Smooth muscle cell (in vitro differentiated cells): ENCODE measurements at regions not wholly inside any gene's neighbourhood (a gene's known extent, or its start where the extent isn't known, plus 50 kb on each side); places are given as distances from the start of the nearest gene placed in this dataset.
"Not testable (repeated sequence)": the region's sequence is repeated elsewhere in the genome, so short reads cannot be mapped to it uniquely, and the experiment has no call there.

Experiments
- DNase-seq: peaks from one replicate; lab custom pipeline; 2025; ENCODE audit not compliant: unreplicated experiment; lab: John Stamatoyannopoulos, UW
- H2AFZ ChIP-seq: fragments of 200-600 bp; sonication (generic); 2 replicates; pipeline ENCODE4 v1.6.0; 2016; ENCODE audit warnings: antibody characterized with exemption, low read depth, mild to moderate bottlenecking
- H3F3A ChIP-seq: fragments of 200-600 bp; sonication (generic); 2 replicates; pipeline ENCODE4 v1.6.0; 2017; ENCODE audit warnings: antibody characterized with exemption, low read depth
- H3K27ac ChIP-seq: fragments of 200-600 bp; sonication (generic); 2 replicates; pipeline ENCODE4 v1.5.1; 2016; ENCODE audit warnings: low read depth, mild to moderate bottlenecking
- H3K27me3 ChIP-seq: fragments of 200-600 bp; sonication (generic); 2 replicates; pipeline ENCODE4 v1.6.1; 2016; ENCODE audit warnings: low read depth, mild to moderate bottlenecking
- H3K36me3 ChIP-seq: fragments of 200-600 bp; sonication (generic); 2 replicates; pipeline ENCODE4 v1.5.1; 2016; ENCODE audit warnings: low read depth
- H3K4me1 ChIP-seq: fragments of 200-600 bp; sonication (generic); 2 replicates; pipeline ENCODE4 v1.5.1; 2016; ENCODE audit warnings: low read depth
- H3K4me2 ChIP-seq: fragments of 200-600 bp; sonication (generic); 2 replicates; pipeline ENCODE4 v1.6.0; 2016; ENCODE audit warnings: mild to moderate bottlenecking
- H3K4me3 ChIP-seq: fragments of 200-600 bp; sonication (generic); 2 replicates; pipeline ENCODE4 v1.5.1; 2016; ENCODE audit warnings: mild to moderate bottlenecking
- H3K79me2 ChIP-seq: fragments of 200-600 bp; sonication (generic); 2 replicates; pipeline ENCODE4 v1.6.0; 2016; ENCODE audit warnings: low read depth, mild to moderate bottlenecking
- H3K9ac ChIP-seq: fragments of 200-600 bp; sonication (generic); 2 replicates; pipeline ENCODE4 v1.6.0; 2016; ENCODE audit warnings: low read depth
- H3K9me3 ChIP-seq: fragments of 200-600 bp; sonication (generic); replicated peaks from 2 replicates; pipeline ENCODE4 v1.5.1; 2016; ENCODE audit warnings: low read depth
- H4K20me1 ChIP-seq: fragments of 200-600 bp; sonication (generic); 2 replicates; pipeline ENCODE4 v1.6.0; 2016; ENCODE audit warnings: low read depth
- WGBS: methylation state at CpG from one replicate; pipeline ENCODE4 v1.1.7; 2016; ENCODE audit warnings: low lambda C conversion rate; 5-methylcytosine and 5-hydroxymethylcytosine counted together
- TF ChIP-seq, protein P1 (sequence below): fragments of 200-600 bp; sonication (generic); IDR thresholded peaks from 2 replicates; pipeline ENCODE4 v1.5.1; 2017; ENCODE audit warnings: borderline replicate concordance, mild to moderate bottlenecking, antibody characterized with exemption; ENCODE audit not compliant: insufficient read depth, poor library complexity, severe bottlenecking

- no peaks in the 10 kb centered on the region for H3K27me3 ChIP-seq
- TF ChIP-seq, protein P1, sequence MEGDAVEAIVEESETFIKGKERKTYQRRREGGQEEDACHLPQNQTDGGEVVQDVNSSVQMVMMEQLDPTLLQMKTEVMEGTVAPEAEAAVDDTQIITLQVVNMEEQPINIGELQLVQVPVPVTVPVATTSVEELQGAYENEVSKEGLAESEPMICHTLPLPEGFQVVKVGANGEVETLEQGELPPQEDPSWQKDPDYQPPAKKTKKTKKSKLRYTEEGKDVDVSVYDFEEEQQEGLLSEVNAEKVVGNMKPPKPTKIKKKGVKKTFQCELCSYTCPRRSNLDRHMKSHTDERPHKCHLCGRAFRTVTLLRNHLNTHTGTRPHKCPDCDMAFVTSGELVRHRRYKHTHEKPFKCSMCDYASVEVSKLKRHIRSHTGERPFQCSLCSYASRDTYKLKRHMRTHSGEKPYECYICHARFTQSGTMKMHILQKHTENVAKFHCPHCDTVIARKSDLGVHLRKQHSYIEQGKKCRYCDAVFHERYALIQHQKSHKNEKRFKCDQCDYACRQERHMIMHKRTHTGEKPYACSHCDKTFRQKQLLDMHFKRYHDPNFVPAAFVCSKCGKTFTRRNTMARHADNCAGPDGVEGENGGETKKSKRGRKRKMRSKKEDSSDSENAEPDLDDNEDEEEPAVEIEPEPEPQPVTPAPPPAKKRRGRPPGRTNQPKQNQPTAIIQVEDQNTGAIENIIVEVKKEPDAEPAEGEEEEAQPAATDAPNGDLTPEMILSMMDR: no peak
- H2AFZ ChIP-seq: no peak overlapping the region
- no peak overlapping the region for H3K27ac ChIP-seq
- H3K4me2 ChIP-seq: no peak overlapping the region
- 86% methylated on average over 3 of the region's 3 CpGs for WGBS
- H3K4me1 ChIP-seq: no peaks in the 10 kb centered on the region
- H3K79me2 ChIP-seq: no peaks in the 10 kb centered on the region
- DNase-seq: no peak
- no peaks in the 10 kb centered on the region for H4K20me1 ChIP-seq
- no peaks in the 10 kb centered on the region for H3F3A ChIP-seq
- H3K36me3 ChIP-seq: no peaks in the 10 kb centered on the region
- no peaks in the 10 kb centered on the region for H3K9me3 ChIP-seq
- no peak overlapping the region for H3K4me3 ChIP-seq
- H3K9ac ChIP-seq: no peak overlapping the region
Observed at GRCh38 chr15:84391191-84391590, 155.6 kb downstream of the GOLGA6L4 start.

DNA sequence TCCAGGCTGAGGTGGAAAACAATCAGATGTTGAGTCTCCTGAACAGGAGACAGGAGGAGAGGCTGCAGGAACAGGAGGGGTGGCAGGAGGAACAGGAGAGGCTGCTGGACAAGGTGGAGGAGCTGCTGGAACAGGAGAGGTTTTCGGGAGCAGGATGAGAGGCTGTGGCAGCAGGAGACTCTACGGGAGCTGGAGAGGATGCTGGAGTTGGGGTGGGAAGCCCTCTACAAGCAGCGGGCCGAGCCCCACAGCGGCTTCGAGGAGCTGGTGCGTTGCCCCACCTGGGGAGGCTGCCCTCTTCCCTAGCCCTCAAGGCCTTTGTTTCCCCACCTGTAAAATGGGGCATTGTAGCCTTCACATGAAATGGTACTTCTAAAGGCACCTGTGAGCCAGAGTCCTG lies 156.4 kb downstream of the GOLGA6L4 start:
- not testable (repeated sequence) for DNase-seq, H3K4me3 ChIP-seq, H3K9ac ChIP-seq, H3K27me3 ChIP-seq, H3K9me3 ChIP-seq, H2AFZ ChIP-seq, H3F3A ChIP-seq, H3K4me1 ChIP-seq, H3K36me3 ChIP-seq, H4K20me1 ChIP-seq, H3K4me2 ChIP-seq, H3K79me2 ChIP-seq, H3K27ac ChIP-seq
- 92% methylated on average over 7 of the region's 7 CpGs for WGBS

DNA sequence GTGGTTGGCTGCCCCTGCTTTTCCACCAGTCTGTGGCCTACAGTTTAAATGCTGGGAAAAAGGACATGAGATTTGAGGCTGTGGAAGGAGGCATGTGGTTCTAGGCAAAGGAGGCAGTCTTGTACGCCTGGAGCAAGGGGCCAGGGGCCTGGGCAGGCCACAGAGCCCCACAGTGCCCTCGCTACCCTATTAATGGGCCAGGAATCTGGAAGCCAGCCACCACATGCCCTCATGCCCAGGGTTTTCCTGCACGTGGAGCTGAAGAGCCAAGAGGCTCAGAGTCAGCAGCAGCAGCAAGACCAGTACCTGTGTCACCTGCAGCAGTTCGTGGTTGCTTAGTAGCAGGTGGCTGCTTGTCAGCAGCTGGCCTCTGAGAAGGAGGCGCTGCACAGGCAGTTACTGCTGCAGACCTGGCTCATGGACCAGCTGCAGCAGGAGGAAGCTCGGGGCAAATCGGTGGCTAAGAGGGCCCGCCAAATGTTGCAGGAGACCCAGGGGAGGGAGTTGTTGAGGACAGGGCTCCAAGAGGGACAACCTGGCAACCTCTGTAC lies 157.9 kb downstream of the GOLGA6L4 start:
- H2AFZ ChIP-seq, H4K20me1 ChIP-seq, H3K36me3 ChIP-seq, H3K9ac ChIP-seq, DNase-seq, H3K9me3 ChIP-seq, H3K79me2 ChIP-seq, H3K4me3 ChIP-seq, H3K4me2 ChIP-seq, H3K27ac ChIP-seq, H3F3A ChIP-seq, H3K4me1 ChIP-seq, H3K27me3 ChIP-seq: not testable (repeated sequence)
- 81% methylated on average over 8 of the region's 8 CpGs for WGBS

DNA sequence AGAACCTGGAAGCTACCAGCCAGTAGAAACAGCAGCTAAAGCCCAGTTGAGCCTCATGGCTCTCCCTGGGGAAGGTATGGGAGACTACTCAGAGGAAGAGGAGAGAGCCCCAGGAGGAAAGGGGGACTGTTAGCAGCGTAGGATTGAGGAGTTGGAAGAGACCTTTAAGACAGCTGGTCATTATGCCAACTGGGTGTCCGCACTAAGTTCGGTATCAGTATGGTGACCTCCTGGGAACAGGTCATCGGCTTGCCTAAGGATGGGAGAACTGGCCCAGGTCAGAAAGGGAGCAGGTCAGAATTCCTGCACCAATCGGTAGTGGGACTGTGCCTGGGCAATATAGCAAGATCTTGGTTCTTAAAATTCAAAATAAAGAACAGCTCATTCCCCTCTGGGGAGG lies 158.4 kb downstream of the GOLGA6L4 start:
- not testable (repeated sequence) for H3K4me3 ChIP-seq, H3K9ac ChIP-seq, H3K79me2 ChIP-seq, H3F3A ChIP-seq, H3K36me3 ChIP-seq, H3K4me1 ChIP-seq, H3K9me3 ChIP-seq, H3K4me2 ChIP-seq, H3K27ac ChIP-seq, DNase-seq, H3K27me3 ChIP-seq, H4K20me1 ChIP-seq, H2AFZ ChIP-seq
- WGBS: 93% methylated on average over 5 of the region's 5 CpGs

GRCh38 chr15:84395384-84395783 lies 159.8 kb downstream of the GOLGA6L4 start:
- WGBS: 93% methylated on average over 11 of the region's 11 CpGs
- not testable (repeated sequence) for H3K4me2 ChIP-seq, H4K20me1 ChIP-seq, H2AFZ ChIP-seq, H3K9me3 ChIP-seq, H3K79me2 ChIP-seq, H3K4me3 ChIP-seq, H3F3A ChIP-seq, H3K27me3 ChIP-seq, H3K4me1 ChIP-seq, H3K9ac ChIP-seq, H3K27ac ChIP-seq, H3K36me3 ChIP-seq, DNase-seq

DNA sequence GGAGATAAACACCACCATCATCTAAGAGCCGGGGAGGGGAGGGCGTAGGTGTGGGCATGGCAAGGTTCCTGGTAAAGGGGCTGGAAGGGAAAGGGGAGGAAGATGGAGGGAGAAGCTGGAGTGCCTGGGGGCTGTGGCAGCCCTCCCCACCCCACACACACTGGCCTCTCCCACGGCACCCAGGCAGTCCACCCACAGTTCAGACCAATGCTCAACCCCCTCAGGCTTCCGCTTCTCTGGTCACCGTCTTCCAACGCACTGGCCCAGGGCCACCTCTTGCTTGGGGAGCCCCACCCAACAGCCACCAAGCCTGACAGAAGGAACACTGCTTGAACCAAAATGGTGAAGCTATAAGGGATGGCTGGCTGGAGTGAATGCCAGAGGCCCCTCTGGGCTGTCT lies 160.3 kb downstream of the GOLGA6L4 start:
- H3K27ac ChIP-seq, H3K4me3 ChIP-seq, H3K27me3 ChIP-seq, H3K4me1 ChIP-seq, H3K36me3 ChIP-seq, H3K9me3 ChIP-seq, H2AFZ ChIP-seq, H4K20me1 ChIP-seq, H3K79me2 ChIP-seq, H3K9ac ChIP-seq, H3F3A ChIP-seq, H3K4me2 ChIP-seq, DNase-seq: not testable (repeated sequence)
- 92% methylated on average over 6 of the region's 6 CpGs for WGBS

DNA sequence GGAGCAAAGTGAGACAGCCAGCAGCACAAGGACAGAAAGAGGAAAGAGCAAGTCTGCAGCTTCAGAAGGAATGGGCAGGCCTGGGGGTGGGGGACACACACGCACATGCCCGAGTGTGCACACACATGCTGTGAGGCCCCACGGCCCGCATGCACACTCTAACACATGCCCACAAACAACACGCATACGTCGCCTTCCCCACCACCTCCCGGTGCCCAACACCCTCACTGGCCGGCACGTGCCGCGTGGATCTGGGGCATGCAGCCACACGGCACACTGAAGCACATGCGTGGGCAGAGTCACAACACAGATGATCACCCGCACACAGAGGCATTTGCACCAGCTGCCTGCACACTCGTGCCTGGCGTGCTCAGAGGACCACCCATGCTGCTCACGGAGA lies 161.5 kb downstream of the GOLGA6L4 start:
- not testable (repeated sequence) for H3F3A ChIP-seq, H3K4me1 ChIP-seq, H3K4me3 ChIP-seq, DNase-seq, H4K20me1 ChIP-seq, H3K36me3 ChIP-seq, H3K4me2 ChIP-seq, H3K79me2 ChIP-seq, H3K9ac ChIP-seq, H2AFZ ChIP-seq, H3K27me3 ChIP-seq, H3K9me3 ChIP-seq, H3K27ac ChIP-seq
- 95% methylated on average over 17 of the region's 18 CpGs for WGBS

DNA sequence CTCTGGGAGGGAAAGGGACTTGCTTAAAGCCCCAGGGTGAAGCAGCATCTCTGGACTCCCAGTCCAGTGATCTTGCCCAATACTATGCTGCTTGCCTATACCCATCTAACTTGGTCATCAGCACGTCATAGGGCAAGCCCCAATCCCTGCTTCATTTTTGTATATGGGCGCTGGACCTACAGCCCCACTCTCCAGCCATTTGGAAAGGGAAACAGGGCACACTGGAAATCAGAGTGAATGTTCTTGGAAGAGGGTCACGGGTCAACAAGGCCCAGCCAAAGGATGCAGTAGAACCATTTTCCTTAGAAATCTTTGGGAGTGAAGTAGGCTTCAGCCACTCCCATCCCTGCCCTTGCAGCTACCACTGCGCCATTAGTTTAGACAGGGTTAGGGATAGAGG lies 162.5 kb downstream of the GOLGA6L4 start:
- not testable (repeated sequence) for H3K27me3 ChIP-seq, H3K4me1 ChIP-seq, H3K9me3 ChIP-seq, H3F3A ChIP-seq, H4K20me1 ChIP-seq, H3K36me3 ChIP-seq, H3K4me3 ChIP-seq, H3K27ac ChIP-seq, H3K9ac ChIP-seq, DNase-seq, H3K4me2 ChIP-seq, H3K79me2 ChIP-seq, H2AFZ ChIP-seq
- WGBS: 88% methylated on average over 4 of the region's 4 CpGs
